ENCODE measurements at regions not wholly inside any gene's neighbourhood (a gene's known extent, or its start where the extent isn't known, plus 50 kb on each side); places are given as distances from the start of the nearest gene placed in this dataset.

GRCh38 chr9:18331808-18332209 lies 142.1 kb upstream of the ADAMTSL1 start:
- dilution Hi-C loops (cut with MboI; ENCODE audit: extremely low pct_ligation_motif_present, low sequenced_read_pairs) = no loop called here
- intact Hi-C loops (cut with micrococcal nuclease) = loop anchor here (1.0 to 5.0 kb wide), 8 partner anchors 18 to 300 kb away; no protein-coding TSS in a partner anchor
- H3K4me3 ChIP-seq (replicated peaks in 1 of 3; ENCODE audit: insufficient read depth in 1 of 3, low read depth in 1 of 3, low read length in 3 of 3) = no peak overlapping the region
- H3K79me2 ChIP-seq (ENCODE audit: control insufficient read depth, insufficient read depth, low read length) = no peaks in the 10 kb centered on the region
- no peaks in the 10 kb centered on the region for H3K27me3 ChIP-seq (ENCODE audit: control insufficient read depth in 2 of 2, insufficient read depth in 2 of 2, low read length in 2 of 2)
- FAIRE-seq = peak; percentile 88
- no peak overlapping the region for H2AFZ ChIP-seq (ENCODE audit: low read depth, low read length)
- H3K9me3 ChIP-seq (replicated peaks; ENCODE audit: control insufficient read depth, insufficient read depth, low read length) = no peaks in the 10 kb centered on the region
- TF ChIP-seq MAX (IDR thresholded peaks at IDR 0.05; ENCODE audit: insufficient read depth, insufficient read length) = no peak
- TF ChIP-seq EZH2 (IDR thresholded peaks at IDR 0.05; ENCODE audit: borderline replicate concordance, low read depth, low read length, severe bottlenecking) = no peak
- no peak for TF ChIP-seq JUN (IDR thresholded peaks at IDR 0.05; ENCODE audit: borderline replicate concordance, insufficient read depth, insufficient read length, low read depth)
- TF ChIP-seq MYC (IDR thresholded peaks at IDR 0.05; ENCODE audit: low read depth, low read length) = no peak
- no peak for TF ChIP-seq FOS (IDR thresholded peaks at IDR 0.05; ENCODE audit: borderline replicate concordance, insufficient read depth, low read length)
- TF ChIP-seq POLR2AphosphoS5 (IDR thresholded peaks at IDR 0.05; ENCODE audit: insufficient read depth, low read depth, low read length) = no peak
- TF ChIP-seq CTCF (IDR thresholded peaks at IDR 0.05; ENCODE audit: extremely low read depth in 1 of 2, insufficient read depth in 1 of 2, low read depth in 1 of 2, low read length in 2 of 2) = no peak
- peak; percentile 57 for TF ChIP-seq POLR2A (IDR thresholded peaks at IDR 0.05; ENCODE audit: low read depth, low read length)
- peak; percentile 71 for TF ChIP-seq GATA2 (IDR thresholded peaks at IDR 0.05; ENCODE audit: insufficient read depth, insufficient read length, low read depth, low read length)
- peak; percentile 99 for DNase-seq (ENCODE audit: low read depth, low spot score)
- no peaks in the 10 kb centered on the region for H3K36me3 ChIP-seq (ENCODE audit: control insufficient read depth in 2 of 2, extremely low read depth in 1 of 2, insufficient read depth in 2 of 2, low read length in 2 of 2)
- no TSS peak for BruUV-seq (replicated peaks)
- H4K20me1 ChIP-seq (replicated peaks; ENCODE audit: control insufficient read depth, extremely low read depth, insufficient read depth, low read length) = no peaks in the 10 kb centered on the region
- peaks cover 40% of the 10 kb centered on the region for H3K4me1 ChIP-seq (ENCODE audit: control insufficient read depth, extremely low read depth, insufficient read depth, low read length)
- H3K4me2 ChIP-seq (ENCODE audit: insufficient read depth, low read length) = peak overlapping the region; percentile 77
- H3K27ac ChIP-seq (ENCODE audit: insufficient read depth, low read depth, low read length) = peak overlapping the region; percentile 85
- no peaks in the 10 kb centered on the region for H3K9me1 ChIP-seq (replicated peaks; ENCODE audit: control insufficient read depth, extremely low read depth, insufficient read depth, low read length)
- H3K9ac ChIP-seq (replicated peaks; ENCODE audit: extremely low read depth, insufficient read depth, low read length) = peak overlapping the region; percentile 71
- POLR2A ChIA-PET = interaction anchor here (0.8 to 1.3 kb wide), 4 partner anchors 13 to 107 kb away, joined by 3 to 6 read pairs (median 4); no protein-coding TSS in a partner anchor
- CTCF ChIA-PET = interaction anchor here (0.8 to 2.4 kb wide), 16 partner anchors 8 to 697 kb away, joined by 3 to 14 read pairs (median 3); no protein-coding TSS in a partner anchor
